HG03520 (cell line): ENCODE measurements at regions not wholly inside any gene's neighbourhood (a gene's known extent, or its start where the extent isn't known, plus 50 kb on each side); places are given as distances from the start of the nearest gene placed in this dataset.

Experiments
- ATAC-seq: cut with Tn5 transposase; IDR thresholded peaks from one replicate; pipeline ENCODE4 v1.9.1; 2021; ENCODE audit warnings: mild to moderate bottlenecking, moderate library complexity; ENCODE audit not compliant: unreplicated experiment

- no peak for ATAC-seq
These were observed 97.0 kb upstream of the TARS1 start for GRCh38 chr5:33343676-33344327.

GRCh38 chr5:33346534-33346933, 94.2 kb upstream of the TARS1 start:
- ATAC-seq: peak; percentile 46

DNA sequence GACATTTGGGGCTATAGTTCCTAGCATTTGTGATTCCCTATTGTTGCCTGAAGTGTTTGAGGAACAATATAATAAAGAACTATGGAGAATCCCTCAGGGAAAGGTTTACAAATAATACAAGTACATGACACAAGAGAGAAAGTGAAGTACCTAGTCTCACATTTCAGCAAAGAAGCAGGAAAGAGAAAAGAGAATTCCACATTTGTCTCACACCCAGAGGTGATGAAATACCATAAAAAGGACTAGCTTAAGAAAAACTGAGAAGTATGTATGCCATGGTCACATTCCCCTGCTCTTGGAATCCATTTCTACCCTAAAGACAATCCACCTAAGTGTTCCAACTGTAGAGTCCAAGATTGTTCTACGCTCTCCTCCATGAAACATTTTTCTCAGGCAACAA, 79.0 kb upstream of the TARS1 start:
- no peak for ATAC-seq

GRCh38 chr5:33362915-33363314, 77.8 kb upstream of the TARS1 start:
- ATAC-seq: no peak

DNA sequence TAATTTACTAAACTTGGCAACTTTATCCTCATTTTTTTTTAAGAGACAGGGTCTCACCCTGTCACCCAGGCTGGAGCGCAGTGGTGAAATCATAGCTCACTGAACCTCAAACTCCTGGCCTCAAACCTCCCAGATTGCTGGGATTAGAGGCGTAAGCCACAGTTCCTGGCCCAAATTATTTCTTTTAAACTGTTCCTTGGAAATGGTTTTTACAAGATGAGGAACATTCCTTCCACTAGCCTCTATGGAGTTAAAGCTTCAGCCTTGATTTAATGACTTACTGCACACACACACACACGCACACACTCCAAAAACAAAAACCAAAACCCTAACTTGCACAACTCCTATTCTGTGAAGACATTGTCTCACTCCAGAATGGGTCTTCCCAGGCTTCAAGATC, 77.2 kb upstream of the TARS1 start:
- ATAC-seq: no peak

DNA sequence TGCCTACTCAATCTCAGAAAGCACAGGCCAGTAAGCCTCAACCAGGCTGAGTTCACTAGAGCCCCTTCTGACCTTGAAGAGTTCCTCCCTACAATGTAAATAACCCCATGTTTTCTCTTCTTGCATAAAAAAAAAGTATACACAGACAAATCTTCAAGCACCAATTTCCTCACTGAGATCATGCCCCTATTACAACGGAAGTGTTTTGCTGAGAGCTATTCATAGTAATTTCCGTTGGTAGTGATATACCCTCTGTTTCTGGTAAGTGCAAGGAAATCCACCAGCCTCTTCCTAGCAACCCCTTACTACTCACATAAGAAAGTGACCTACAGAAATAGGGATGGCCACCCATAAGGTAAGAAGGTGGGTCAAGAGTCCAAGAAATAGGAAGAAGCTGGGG, 76.4 kb upstream of the TARS1 start:
- ATAC-seq: no peak

- ATAC-seq: no peak
These were observed 73.3 kb upstream of the TARS1 start for GRCh38 chr5:33367416-33367815.

GRCh38 chr5:33369485-33370465, 71.0 kb upstream of the TARS1 start:
- no peak for ATAC-seq

- no peak for ATAC-seq
These were observed 70.3 kb upstream of the TARS1 start for GRCh38 chr5:33370466-33370859.

DNA sequence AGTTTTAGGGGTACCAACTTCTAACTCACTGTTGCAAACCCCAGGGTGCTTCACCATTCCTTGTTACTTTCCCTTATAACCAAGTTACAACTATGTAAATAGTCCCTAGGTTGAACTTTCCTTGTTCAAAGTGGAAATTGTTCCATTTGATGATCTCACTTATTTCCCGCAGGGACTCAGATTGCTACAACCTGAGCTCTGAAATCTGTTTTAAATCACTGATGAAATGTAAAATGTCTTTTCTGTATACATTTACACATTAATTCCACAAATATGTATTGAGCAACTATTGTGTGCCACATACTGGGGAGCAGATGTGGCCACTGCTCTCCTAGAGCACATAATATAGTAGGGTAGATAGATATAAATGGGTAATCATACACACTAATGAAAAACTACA, 69.1 kb upstream of the TARS1 start:
- no peak for ATAC-seq

DNA sequence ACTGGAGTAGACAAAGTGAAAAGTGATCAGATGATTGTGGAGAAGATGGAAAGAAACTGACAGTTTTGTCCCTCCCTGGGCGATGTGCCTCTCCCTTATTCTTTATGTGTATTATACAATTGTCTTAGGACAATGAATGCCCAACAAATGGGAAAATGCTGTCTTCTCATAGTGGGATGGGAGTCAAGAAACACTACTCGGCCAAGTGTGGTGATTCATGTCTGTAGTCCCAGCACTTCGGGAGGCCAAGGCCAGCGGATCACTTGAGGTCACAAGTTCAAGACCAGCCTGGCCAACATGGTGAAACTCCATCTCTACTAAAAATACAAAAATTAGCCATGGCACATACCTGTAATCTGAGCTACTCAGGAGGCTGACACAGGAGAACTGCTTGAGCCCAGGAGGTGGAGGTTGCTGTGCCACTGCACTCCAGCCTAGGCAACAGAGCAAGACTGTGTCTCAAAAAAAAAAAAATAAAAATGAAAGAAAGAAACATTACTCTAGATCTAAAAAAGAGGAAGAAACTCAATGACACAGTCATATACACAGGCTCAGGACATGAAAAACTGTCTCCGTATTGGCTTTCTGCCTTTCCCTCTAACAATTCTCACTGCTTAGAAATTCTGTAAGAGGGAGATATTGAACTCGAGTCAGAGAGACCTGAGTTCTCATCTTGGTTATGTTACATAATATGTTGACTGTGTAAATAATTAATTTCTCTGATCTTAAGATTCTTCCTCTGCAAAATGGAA, 67.9 kb upstream of the TARS1 start:
- ATAC-seq: no peak

DNA sequence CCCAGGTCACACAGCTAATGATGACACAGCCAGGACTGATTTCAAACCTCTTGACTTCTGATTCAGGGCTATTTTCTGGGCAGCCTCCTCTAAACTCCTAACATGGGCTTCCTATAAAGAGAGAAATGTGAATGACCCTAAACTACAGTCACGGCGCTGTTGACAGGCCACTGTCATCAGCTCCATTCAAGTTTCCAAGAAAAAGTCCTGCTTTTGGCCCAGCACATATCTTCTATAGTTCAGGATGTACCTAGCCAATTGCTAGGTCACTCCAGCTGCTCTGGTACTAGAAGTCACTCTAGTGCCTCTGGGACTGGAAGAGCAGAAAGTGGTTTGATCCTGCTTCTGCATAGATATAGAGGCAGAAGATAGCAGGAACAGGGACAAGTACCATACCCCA, 64.9 kb upstream of the TARS1 start:
- no peak for ATAC-seq

GRCh38 chr5:33379757-33380156, 61.0 kb upstream of the TARS1 start:
- ATAC-seq: no peak

DNA sequence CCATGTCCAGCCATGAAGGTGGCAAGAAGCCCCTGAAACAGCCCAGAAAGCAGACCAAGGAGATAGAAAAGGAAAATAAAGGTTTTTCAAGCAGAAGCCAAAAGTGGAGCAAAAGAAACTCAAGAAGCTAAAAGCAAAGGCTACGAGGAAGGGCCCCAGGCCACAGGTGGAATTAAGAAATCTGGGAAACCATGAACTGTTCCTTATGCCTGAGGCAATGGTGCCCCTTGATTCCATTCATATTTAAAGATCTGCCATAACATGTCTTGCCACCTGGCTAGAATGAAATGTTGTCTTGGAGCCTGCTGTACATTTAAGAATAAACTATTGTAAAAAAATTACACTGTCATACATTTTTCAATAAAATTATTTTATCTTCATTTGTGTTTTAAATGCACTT, 59.5 kb upstream of the TARS1 start:
- no peak for ATAC-seq
